ENCODE measurements at regions not wholly inside any gene's neighbourhood (a gene's known extent, or its start where the extent isn't known, plus 50 kb on each side); places are given as distances from the start of the nearest gene placed in this dataset.

- no peak for DNase-seq
Observed at GRCh38 chr20:63115651-63116411, 100.1 kb downstream of the YTHDF1 start.

DNA sequence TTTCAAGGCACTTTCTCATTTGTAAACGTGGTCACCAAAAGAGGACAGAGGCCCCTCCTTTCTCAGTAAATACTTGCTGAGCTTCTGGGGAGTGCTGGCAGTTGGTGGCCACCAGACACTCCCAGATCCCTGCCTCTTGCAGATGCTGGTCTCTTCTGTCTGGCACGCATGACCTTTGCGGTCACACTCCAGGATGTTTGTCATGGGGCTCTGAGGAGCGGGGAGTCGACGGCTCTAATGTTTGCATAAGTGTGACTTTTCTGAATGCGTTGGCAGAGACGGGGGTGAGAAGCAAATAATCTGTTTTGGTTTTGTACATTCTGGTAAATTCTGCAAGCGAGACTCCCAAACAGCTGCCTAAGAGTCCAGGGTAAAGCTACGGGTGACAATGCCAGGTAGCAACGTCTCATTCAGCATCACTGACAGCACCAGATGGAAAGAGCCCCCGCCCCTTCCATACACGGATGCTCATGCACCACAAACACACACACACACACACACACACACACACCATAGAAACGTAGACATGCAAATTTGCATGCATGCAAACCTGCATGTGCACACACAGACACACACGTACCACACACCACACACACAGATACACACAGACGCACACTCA is 101.1 kb downstream of the YTHDF1 start:
- DNase-seq = no peak

GRCh38 chr20:63114006-63114692 is 101.8 kb downstream of the YTHDF1 start:
- no peak for DNase-seq

- no peak for DNase-seq
Observed at GRCh38 chr20:63112491-63113219, 103.3 kb downstream of the YTHDF1 start.

DNA sequence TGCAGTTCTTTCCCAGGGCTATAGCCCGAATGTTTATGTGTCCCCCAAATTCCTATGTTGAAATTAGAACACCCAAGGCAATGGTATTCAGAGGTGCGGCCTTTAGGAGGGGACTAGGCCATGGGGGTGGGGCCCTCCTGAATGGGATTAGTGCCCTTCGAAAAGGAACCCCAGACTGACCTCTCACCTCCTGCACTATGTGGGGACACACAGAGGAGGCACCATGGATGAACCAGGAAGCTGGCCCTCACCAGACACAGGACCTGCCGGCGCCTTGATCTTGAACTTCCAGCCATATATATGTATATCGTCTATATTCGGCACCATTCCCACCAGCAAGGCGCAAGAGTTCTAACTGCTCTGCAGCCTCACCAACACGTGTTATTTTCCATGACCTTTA is 101.5 kb upstream of the BHLHE23 start:
- DNase-seq = no peak

- DNase-seq = no peak
Observed at GRCh38 chr20:63107449-63108200, 100.9 kb upstream of the BHLHE23 start.

- DNase-seq = no peak
Observed at GRCh38 chr20:63106765-63107448, 100.1 kb upstream of the BHLHE23 start.

DNA sequence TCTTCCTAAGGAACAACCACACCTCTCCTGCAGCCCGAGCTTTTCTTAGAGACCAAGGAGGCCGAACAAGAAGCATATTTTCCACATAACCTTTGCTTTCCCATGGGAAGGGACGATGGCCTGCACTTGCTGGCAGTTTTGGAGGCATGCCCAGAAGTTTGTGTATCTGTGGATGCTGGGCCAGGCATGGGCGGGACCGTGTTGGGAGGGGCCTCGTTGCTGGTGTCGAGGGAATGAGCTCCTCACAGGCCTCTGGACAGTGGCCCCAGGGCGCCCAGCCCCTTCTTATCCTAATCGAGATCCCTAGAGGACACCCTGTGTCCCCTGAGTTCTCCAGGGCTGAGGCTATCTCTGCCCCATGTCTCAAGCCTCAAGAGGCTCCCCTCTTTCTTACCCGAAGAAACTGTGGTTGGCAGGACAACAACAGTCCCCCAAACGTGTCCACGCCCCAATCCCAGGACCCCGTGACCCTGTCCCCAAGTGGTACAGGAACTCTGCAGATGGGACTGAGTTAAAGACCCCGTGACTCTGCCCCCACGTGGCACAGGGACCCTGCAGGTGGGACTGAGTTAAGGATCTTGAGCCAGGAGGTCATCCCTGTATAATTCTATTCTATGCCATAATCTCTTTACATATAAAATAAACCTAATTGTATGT is 99.5 kb upstream of the BHLHE23 start:
- DNase-seq = no peak

DNA sequence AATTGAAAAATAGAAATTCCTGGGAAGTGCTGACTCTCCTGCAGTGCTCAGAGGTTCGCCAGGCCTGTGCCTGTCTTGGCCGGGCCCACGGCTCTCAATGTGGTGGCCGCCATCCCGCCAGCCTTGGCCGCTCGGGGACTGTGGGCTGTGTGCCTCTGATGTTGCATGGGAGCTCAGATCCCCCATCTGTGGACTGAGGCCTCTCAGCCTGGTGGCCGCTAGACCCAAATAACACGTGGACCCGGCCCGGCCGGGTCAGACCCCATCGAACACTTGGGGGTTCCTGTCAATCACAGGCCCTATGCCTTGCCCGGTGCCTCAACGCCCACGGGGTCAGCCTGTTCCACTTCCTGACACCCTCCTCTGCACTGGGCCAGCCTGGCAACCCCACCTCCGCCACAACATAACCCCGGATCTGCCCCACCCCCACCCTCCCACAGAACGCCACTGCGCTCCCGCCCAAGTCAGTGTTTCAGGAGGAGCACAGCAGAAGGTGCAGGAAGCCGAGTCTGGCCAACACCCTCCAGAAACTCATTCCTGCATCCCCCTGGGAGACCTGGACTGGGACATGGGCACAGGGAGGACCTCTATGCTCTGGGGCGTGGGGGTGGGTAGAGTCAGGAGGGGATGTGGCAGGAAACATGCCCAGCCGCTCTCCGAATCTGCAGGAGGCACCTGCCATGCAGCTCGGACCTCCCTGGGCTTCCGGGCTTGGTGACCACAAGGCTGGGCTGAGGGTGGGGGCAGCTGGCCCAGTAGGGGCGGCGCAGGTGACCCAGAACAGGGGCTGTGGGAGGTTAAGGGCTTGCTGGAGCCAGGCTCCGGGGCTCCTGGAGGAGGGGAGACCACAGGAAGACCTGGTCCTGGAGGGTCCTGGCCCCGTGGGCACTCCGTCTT is 98.7 kb upstream of the BHLHE23 start:
- DNase-seq = no peak

GRCh38 chr20:63104312-63105181 is 97.8 kb upstream of the BHLHE23 start:
- no peak for DNase-seq

DNA sequence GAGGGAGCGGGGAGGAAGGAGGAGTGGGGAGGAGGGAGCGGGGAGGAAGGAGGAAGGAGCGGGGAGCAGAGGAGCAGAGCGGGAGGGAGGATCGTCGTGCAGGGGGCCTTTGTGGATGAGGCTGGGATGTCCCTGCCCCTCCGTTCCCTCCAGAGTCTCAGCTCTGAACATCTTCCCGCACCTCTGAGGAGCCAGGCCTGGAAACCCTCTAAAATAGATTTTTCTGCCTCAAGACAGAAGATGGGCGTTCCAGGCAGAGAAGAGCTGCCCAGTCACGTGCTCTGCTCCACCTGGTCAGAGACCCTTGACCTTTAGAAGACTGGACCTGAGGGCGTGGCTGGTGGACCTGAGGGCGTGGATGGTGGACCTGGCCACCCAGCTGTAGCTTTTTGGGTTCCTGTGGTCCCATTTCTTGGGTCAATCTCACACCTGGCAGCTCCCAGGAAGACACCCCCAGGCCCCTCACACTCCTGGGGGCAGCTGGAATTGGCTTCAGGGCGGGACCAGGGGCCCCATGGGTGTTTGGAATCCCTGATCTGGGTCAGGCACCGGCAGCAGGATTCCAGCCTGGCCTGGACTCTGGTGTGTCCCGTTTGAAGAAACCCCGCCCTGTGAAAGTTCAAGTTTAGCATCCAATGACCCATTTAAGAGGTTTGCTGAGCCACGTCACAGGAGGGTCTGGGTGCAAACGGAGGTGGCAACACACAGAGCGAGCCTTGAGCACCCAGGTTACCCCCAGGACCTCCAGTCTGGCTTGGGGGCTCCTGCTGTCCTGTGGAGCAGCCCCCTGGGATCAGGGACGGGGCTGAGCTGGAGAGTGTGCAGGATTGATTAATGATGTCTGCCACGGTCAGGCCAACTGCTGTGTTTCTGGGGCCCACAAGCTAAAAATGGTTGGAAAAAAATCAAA is 96.9 kb upstream of the BHLHE23 start:
- DNase-seq = no peak

GRCh38 chr20:63102721-63103375 is 96.1 kb upstream of the BHLHE23 start:
- peak; percentile 64 for DNase-seq

- DNase-seq = peak; percentile 59
Observed at GRCh38 chr20:63101781-63102720, 95.3 kb upstream of the BHLHE23 start.

DNA sequence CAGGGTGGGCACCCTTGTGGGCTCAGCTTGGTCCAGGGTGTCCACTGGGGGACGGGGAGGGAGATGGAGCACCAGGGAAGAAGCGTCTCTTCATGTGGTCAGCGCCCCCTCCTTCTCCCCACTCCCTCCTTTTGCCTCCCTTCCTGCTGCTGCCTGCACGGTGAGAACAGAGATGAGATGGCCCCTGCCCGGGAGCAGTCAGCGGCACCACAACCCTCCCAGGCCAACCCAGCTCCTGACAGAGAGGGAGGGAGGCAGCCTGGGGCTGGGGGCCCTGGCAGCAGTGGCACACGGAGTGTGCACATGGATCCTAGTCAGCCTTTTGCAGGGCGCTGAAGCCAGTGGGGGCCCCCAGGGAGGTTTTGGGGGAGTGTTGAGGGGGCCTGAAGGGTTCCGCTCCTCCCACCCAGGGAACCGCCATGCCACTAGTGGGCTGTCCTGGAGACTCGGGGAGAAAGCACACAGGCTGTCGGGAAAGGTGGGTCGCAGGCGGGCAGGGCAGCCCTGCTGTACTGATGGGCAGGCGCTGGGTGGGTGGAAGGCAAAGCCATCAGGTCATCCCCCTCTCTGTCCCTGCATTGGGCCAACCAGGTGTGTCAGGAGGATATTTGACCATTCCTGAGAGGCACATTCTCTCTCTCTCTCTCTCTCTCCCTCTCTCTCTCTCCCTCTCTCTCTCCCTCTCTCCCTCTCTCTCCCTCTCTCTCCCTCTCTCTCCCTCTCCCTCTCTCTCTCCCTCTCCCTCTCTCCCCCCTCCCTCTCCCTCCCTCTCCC is 94.3 kb upstream of the BHLHE23 start:
- DNase-seq = no peak

GRCh38 chr20:63100174-63100925 is 93.6 kb upstream of the BHLHE23 start:
- DNase-seq = no peak
